Neural cell (in vitro differentiated cells): ENCODE measurements at regions not wholly inside any gene's neighbourhood (a gene's known extent, or its start where the extent isn't known, plus 50 kb on each side); places are given as distances from the start of the nearest gene placed in this dataset.

ENCODE experiments used
- H2AFZ ChIP-seq: fragments of 200-600, 300-800 bp; sonication (generic), shearing (Covaris generic); 2 replicates; pipeline ENCODE4 v1.6.0; 2014; ENCODE audit warnings: low read depth, mild to moderate bottlenecking, antibody characterized with exemption, low read length, moderate library complexity
- H3F3A ChIP-seq: fragments of 200-600 bp; shearing (Covaris generic); 2 replicates; pipeline ENCODE4 v1.6.1; 2016; ENCODE audit warnings: mild to moderate bottlenecking, moderate library complexity, mixed read lengths, antibody characterized with exemption, low read length; ENCODE audit not compliant: insufficient read depth, poor library complexity, severe bottlenecking
- H3K27ac ChIP-seq: fragments of 200-600, 300-800 bp; sonication (generic), shearing (Covaris generic); 2 replicates; pipeline ENCODE4 v1.5.1; 2014; ENCODE audit warnings: mild to moderate bottlenecking, low read length, moderate library complexity
- H3K27me3 ChIP-seq: fragments of 300-800, 200-600 bp; sonication (generic), shearing (Covaris generic); 2 replicates; pipeline ENCODE4 v1.6.0; 2014; ENCODE audit warnings: mild to moderate bottlenecking, low read depth, low read length, moderate library complexity; ENCODE audit not compliant: insufficient read depth
- H3K36me3 ChIP-seq: fragments of 300-800, 200-600 bp; sonication (generic), shearing (Covaris generic); 2 replicates; pipeline ENCODE4 v1.5.1; 2014; ENCODE audit warnings: mild to moderate bottlenecking, antibody characterized with exemption, low read length, moderate library complexity; ENCODE audit not compliant: insufficient read depth
- H3K4me2 ChIP-seq: fragments of 300-800, 200-600 bp; sonication (generic), shearing (Covaris generic); 2 replicates; pipeline ENCODE4 v1.6.0; 2014; ENCODE audit warnings: mild to moderate bottlenecking, low read length
- H3K4me3 ChIP-seq: fragments of 300-800, 200-600 bp; sonication (generic), shearing (Covaris generic); 2 replicates; pipeline ENCODE4 v1.5.1; 2014; ENCODE audit warnings: mild to moderate bottlenecking, low read length, moderate library complexity
- H3K79me2 ChIP-seq: fragments of 200-600 bp; shearing (Covaris generic); replicated peaks from 2 replicates; pipeline ENCODE4 v1.6.0; 2014; ENCODE audit warnings: mild to moderate bottlenecking, low read length, moderate library complexity; ENCODE audit not compliant: insufficient read depth
- H3K9ac ChIP-seq: fragments of 300-800, 200-600 bp; sonication (generic), shearing (Covaris generic); 2 replicates; pipeline ENCODE4 v1.6.1; 2016; ENCODE audit warnings: mild to moderate bottlenecking, low read length, mixed read lengths
- H3K9me2 ChIP-seq: fragments of 200-600 bp; shearing (Covaris generic); 2 replicates; pipeline ENCODE4 v1.6.1; 2016; ENCODE audit warnings: mild to moderate bottlenecking, low read length, mixed read lengths; ENCODE audit not compliant: insufficient read depth
- H3K9me3 ChIP-seq: fragments of 200-600, 300-800 bp; sonication (generic), shearing (Covaris generic); 2 replicates; pipeline ENCODE4 v1.6.1; 2016; ENCODE audit warnings: mild to moderate bottlenecking, mixed run types, low read length, moderate library complexity, mixed read lengths
- H4K20me1 ChIP-seq: fragments of 200-600 bp; shearing (Covaris generic); 2 replicates; pipeline ENCODE4 v1.6.1; 2016; ENCODE audit warnings: mild to moderate bottlenecking, mixed run types; ENCODE audit not compliant: insufficient read depth
- EP300 ChIP-seq: fragments of 450-650 bp; conservative IDR thresholded peaks from 2 replicates; pipeline ENCODE4 v1.6.1; 2014; ENCODE audit warnings: antibody characterized with exemption, mild to moderate bottlenecking, moderate library complexity; ENCODE audit not compliant: poor library complexity, severe bottlenecking
- EZH2 ChIP-seq: fragments of 200-600, 300-800 bp; shearing (Covaris generic), sonication (generic); IDR thresholded peaks from 2 replicates; pipeline ENCODE4 v1.6.1; 2014; ENCODE audit warnings: antibody characterized with exemption, low read length, borderline replicate concordance, mild to moderate bottlenecking; ENCODE audit not compliant: insufficient read depth, poor library complexity, severe bottlenecking
- MXI1 ChIP-seq: fragments of 450-650 bp; conservative IDR thresholded peaks from 2 replicates; pipeline ENCODE4 v1.6.1; 2014; ENCODE audit warnings: antibody characterized with exemption, mild to moderate bottlenecking; ENCODE audit not compliant: poor library complexity, severe bottlenecking
- POLR2AphosphoS5 ChIP-seq: IDR thresholded peaks from 2 replicates; pipeline ENCODE4 v1.6.1; 2012
- RAD21 ChIP-seq: fragments of 450-650 bp; conservative IDR thresholded peaks from 2 replicates; pipeline ENCODE4 v1.6.1; 2014; ENCODE audit warnings: antibody characterized with exemption, mild to moderate bottlenecking, moderate library complexity
- REST ChIP-seq: IDR thresholded peaks from 2 replicates; pipeline ENCODE4 v1.6.1; 2012; ENCODE audit warnings: borderline replicate concordance
- SMC3 ChIP-seq: fragments of 450-650 bp; conservative IDR thresholded peaks from 2 replicates; pipeline ENCODE4 v1.6.1; 2014; ENCODE audit warnings: antibody characterized with exemption, mild to moderate bottlenecking, moderate library complexity; ENCODE audit not compliant: poor library complexity
- TAF1 ChIP-seq: IDR thresholded peaks from 2 replicates; pipeline ENCODE4 v1.6.1; 2012; ENCODE audit warnings: low read depth
- TF ChIP-seq, protein P1 (sequence below): fragments of 450-650 bp; IDR thresholded peaks from 2 replicates; pipeline ENCODE4 v1.5.1; 2014; ENCODE audit warnings: antibody characterized with exemption, mild to moderate bottlenecking, moderate library complexity; ENCODE audit not compliant: poor library complexity, severe bottlenecking

DNA sequence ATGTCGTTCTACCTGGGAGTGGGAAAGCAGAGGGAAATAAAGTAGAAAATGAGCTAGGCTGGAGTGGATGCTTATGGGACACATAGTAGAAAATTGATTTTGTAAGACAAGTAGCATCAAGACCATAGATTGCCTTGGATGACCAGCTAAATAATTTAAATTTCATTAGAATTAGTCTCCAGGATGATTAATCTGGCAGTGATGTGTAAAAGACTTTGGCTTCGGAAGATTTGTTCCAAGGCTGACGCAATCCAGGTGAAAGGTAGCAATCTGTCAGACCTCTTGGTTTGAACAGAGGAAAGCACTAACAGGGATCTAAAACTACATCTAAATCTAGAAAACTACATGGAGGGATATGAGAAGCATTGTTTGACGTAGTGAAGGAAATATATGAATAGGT, 236.5 kb downstream of the ARL4A start:
- Histone ChIP-seq H3K27ac (no peak overlapping the region), H2AFZ (no peak overlapping the region), H3K79me2 (no peaks in the 10 kb centered on the region), H3K36me3 (no peaks in the 10 kb centered on the region), H3F3A (no peaks in the 10 kb centered on the region), H3K9ac (no peak overlapping the region), H3K9me2 (no peaks in the 10 kb centered on the region), H3K4me2 (no peak overlapping the region), H3K27me3 (no peaks in the 10 kb centered on the region), H3K9me3 (no peaks in the 10 kb centered on the region), H4K20me1 (no peaks in the 10 kb centered on the region), H3K4me3 (no peak overlapping the region)
- TF ChIP-seq MXI1 = no peak
- no peak for TF ChIP-seq EZH2
- TF ChIP-seq TAF1 = no peak
- no peak for TF ChIP-seq EP300
- no peak for TF ChIP-seq REST
- TF ChIP-seq, protein P1, sequence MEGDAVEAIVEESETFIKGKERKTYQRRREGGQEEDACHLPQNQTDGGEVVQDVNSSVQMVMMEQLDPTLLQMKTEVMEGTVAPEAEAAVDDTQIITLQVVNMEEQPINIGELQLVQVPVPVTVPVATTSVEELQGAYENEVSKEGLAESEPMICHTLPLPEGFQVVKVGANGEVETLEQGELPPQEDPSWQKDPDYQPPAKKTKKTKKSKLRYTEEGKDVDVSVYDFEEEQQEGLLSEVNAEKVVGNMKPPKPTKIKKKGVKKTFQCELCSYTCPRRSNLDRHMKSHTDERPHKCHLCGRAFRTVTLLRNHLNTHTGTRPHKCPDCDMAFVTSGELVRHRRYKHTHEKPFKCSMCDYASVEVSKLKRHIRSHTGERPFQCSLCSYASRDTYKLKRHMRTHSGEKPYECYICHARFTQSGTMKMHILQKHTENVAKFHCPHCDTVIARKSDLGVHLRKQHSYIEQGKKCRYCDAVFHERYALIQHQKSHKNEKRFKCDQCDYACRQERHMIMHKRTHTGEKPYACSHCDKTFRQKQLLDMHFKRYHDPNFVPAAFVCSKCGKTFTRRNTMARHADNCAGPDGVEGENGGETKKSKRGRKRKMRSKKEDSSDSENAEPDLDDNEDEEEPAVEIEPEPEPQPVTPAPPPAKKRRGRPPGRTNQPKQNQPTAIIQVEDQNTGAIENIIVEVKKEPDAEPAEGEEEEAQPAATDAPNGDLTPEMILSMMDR = no peak
- no peak for TF ChIP-seq SMC3
- no peak for TF ChIP-seq POLR2AphosphoS5
- no peak for TF ChIP-seq RAD21

- no peaks in the 10 kb centered on the region for H3K36me3 ChIP-seq
- no peaks in the 10 kb centered on the region for H3K9me3 ChIP-seq
- no peaks in the 10 kb centered on the region for H3F3A ChIP-seq
- no peaks in the 10 kb centered on the region for H3K9me2 ChIP-seq
- H4K20me1 ChIP-seq = no peaks in the 10 kb centered on the region
- H2AFZ ChIP-seq = no peak overlapping the region
- no peak overlapping the region for H3K9ac ChIP-seq
- no peak overlapping the region for H3K4me3 ChIP-seq
- H3K4me2 ChIP-seq = no peak overlapping the region
- no peaks in the 10 kb centered on the region for H3K27me3 ChIP-seq
- H3K27ac ChIP-seq = no peak overlapping the region
- no peak for TF ChIP-seq REST
- H3K79me2 ChIP-seq = no peaks in the 10 kb centered on the region
Measured at GRCh38 chr7:12926206-12926605, 238.8 kb downstream of the ARL4A start.
